Progenitor cell of endocrine pancreas (in vitro differentiated cells): ENCODE measurements at regions not wholly inside any gene's neighbourhood (a gene's known extent, or its start where the extent isn't known, plus 50 kb on each side); places are given as distances from the start of the nearest gene placed in this dataset.

Experiments
- DNase-seq: peaks from one replicate; pipeline ENCODE4 v3.0.0; 2021; ENCODE audit warnings: low spot score; ENCODE audit not compliant: unreplicated experiment
- H3K27ac Mint-ChIP-seq: 2 replicates; pipeline ENCODE4 v1.8.0; 2021; ENCODE audit warnings: mild to moderate bottlenecking, moderate library complexity, mixed read lengths
- H3K27me3 Mint-ChIP-seq: 2 replicates; pipeline ENCODE4 v1.8.0; 2021; ENCODE audit warnings: mixed read lengths
- H3K36me3 Mint-ChIP-seq: 2 replicates; pipeline ENCODE4 v1.8.0; 2022; ENCODE audit warnings: mixed read lengths; ENCODE audit not compliant: insufficient read depth
- H3K4me1 Mint-ChIP-seq: 2 replicates; pipeline ENCODE4 v1.8.0; 2021; ENCODE audit warnings: low read depth, mixed read lengths
- H3K4me3 Mint-ChIP-seq: 2 replicates; pipeline ENCODE4 v1.8.0; 2021; ENCODE audit warnings: low read depth, mild to moderate bottlenecking, moderate library complexity, mixed read lengths
- H3K9me3 Mint-ChIP-seq: 2 replicates; pipeline ENCODE4 v1.8.0; 2021; ENCODE audit warnings: low read depth, mixed read lengths
- CTCF ChIP-seq: fragments of 200-600 bp; sonication (generic); IDR thresholded peaks from one replicate; pipeline ENCODE4 v1.5.0; 2021; ENCODE audit warnings: antibody characterized with exemption, mild to moderate bottlenecking; ENCODE audit not compliant: unreplicated experiment

- Mint-ChIP-seq H3K9me3 (peaks cover 32% of the 10 kb centered on the region), H3K4me3 (no peak overlapping the region)
Observed at GRCh38 chr11:104487046-104487806, 323.3 kb upstream of the PDGFD start.

GRCh38 chr11:104484804-104485554 lies 321.0 kb upstream of the PDGFD start:
- H3K27ac Mint-ChIP-seq = no peak overlapping the region
- H3K27me3 Mint-ChIP-seq = no peaks in the 10 kb centered on the region
- no peak for TF ChIP-seq CTCF
- DNase-seq = no peak
- H3K36me3 Mint-ChIP-seq = no peaks in the 10 kb centered on the region
- H3K9me3 Mint-ChIP-seq = peaks cover 35% of the 10 kb centered on the region
- no peak overlapping the region for H3K4me3 Mint-ChIP-seq
- H3K4me1 Mint-ChIP-seq = no peaks in the 10 kb centered on the region

More at GRCh38 chr11:104487046-104487806, 323.3 kb upstream of the PDGFD start:
- Mint-ChIP-seq H3K27ac (no peak overlapping the region), H3K36me3 (peaks cover 2% of the 10 kb centered on the region), H3K4me1 (no peaks in the 10 kb centered on the region), H3K27me3 (no peaks in the 10 kb centered on the region)
- no peak for DNase-seq
- TF ChIP-seq CTCF = no peak

GRCh38 chr11:104476898-104477297 lies 313.0 kb upstream of the PDGFD start:
- TF ChIP-seq CTCF = no peak
- peaks cover 10% of the 10 kb centered on the region for H3K4me1 Mint-ChIP-seq
- H3K4me3 Mint-ChIP-seq = no peak overlapping the region
- no peak overlapping the region for H3K27ac Mint-ChIP-seq
- H3K27me3 Mint-ChIP-seq = no peaks in the 10 kb centered on the region
- peaks cover 10% of the 10 kb centered on the region for H3K9me3 Mint-ChIP-seq
- DNase-seq = no peak
- no peaks in the 10 kb centered on the region for H3K36me3 Mint-ChIP-seq

GRCh38 chr11:104476454-104476853 lies 312.5 kb upstream of the PDGFD start:
- peaks cover 10% of the 10 kb centered on the region for H3K4me1 Mint-ChIP-seq
- H3K36me3 Mint-ChIP-seq = no peaks in the 10 kb centered on the region
- no peak for TF ChIP-seq CTCF
- no peak overlapping the region for H3K27ac Mint-ChIP-seq
- no peaks in the 10 kb centered on the region for H3K27me3 Mint-ChIP-seq
- no peak for DNase-seq
- H3K9me3 Mint-ChIP-seq = peaks cover 6% of the 10 kb centered on the region
- H3K4me3 Mint-ChIP-seq = no peak overlapping the region

GRCh38 chr11:104467404-104467803 lies 303.5 kb upstream of the PDGFD start:
- Mint-ChIP-seq H3K27ac (no peak overlapping the region), H3K4me1 (no peaks in the 10 kb centered on the region)
- no peak for TF ChIP-seq CTCF

More at GRCh38 chr11:104467404-104467803, 303.5 kb upstream of the PDGFD start:
- no peaks in the 10 kb centered on the region for H3K27me3 Mint-ChIP-seq
- no peak for DNase-seq
- H3K4me3 Mint-ChIP-seq = no peak overlapping the region
- H3K9me3 Mint-ChIP-seq = no peaks in the 10 kb centered on the region
- H3K36me3 Mint-ChIP-seq = no peaks in the 10 kb centered on the region
